ENCODE measurements at regions not wholly inside any gene's neighbourhood (a gene's known extent, or its start where the extent isn't known, plus 50 kb on each side); places are given as distances from the start of the nearest gene placed in this dataset.

DNA sequence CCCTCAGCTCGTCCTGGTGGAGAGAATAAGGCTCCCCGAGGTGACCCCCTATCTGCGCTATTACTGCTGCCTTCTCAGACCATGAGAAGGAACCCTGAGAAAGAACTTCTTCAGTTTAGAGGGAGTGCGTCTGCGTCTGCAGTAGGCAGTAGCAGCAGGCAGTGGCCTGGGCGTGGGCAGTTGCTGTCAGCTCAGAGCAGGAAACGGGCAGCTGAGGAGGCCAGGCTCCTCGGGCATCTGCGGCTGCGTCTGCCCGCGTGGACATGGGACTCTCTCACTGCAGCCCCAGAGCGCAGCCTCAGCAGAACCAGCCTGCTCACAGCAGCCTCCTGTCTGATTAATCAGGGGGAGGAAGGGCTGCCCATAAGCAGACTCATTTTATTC, 49.8 kb upstream of the FCN1 start:
- DNase-seq = no peak

DNA sequence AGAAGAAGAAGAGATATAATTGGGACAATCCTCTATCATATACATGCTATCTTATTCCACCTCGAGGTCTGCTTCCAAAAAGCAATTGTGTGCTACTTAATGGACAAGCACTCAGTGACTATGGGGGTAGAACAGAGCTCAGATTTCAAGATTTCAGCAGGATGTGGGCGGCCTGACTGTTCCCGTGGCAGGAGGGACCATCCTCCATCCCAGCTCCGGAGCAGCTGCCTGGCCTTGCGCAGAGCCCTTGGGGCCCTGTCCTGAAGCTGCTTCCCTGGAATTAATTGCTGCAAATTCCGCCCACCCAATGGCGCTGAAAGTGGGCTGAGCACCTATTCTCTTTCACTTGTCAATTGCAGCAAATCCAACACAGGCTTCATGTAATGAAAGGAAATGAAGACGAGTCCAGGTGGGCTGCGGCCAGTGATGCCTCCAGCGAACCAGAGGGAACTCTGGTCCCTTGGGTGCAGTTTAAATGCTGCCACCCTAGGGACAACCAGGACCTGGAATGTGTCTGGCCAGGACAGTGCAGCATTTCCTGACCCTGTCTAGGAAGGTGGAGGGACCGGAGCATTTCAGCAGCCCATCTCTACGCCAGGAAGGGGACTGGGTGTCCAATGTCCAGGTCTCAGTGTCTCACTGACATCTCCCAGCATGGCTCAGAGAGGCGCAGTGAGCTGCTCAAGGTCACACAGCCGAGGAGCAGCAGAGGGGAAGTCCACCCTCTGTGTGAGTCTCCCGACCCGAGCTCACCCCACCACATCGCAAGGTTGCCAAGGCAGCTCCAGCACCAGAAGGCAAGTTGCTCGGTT, 50.5 kb upstream of the FCN1 start:
- DNase-seq = no peak

DNA sequence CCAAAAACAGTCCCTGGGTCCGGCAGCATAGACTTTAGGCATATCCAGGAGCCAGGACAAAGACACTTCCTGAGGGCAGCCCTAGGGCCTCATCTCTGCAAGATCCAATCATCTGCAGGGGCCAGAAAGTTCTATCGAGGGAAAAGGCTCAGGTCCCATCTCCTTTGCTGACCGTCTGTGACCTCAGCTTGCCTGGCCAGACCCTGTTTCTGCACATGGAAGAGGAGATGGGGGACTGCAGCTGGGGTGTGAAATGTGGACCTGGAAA, 51.0 kb upstream of the FCN1 start:
- DNase-seq = no peak

DNA sequence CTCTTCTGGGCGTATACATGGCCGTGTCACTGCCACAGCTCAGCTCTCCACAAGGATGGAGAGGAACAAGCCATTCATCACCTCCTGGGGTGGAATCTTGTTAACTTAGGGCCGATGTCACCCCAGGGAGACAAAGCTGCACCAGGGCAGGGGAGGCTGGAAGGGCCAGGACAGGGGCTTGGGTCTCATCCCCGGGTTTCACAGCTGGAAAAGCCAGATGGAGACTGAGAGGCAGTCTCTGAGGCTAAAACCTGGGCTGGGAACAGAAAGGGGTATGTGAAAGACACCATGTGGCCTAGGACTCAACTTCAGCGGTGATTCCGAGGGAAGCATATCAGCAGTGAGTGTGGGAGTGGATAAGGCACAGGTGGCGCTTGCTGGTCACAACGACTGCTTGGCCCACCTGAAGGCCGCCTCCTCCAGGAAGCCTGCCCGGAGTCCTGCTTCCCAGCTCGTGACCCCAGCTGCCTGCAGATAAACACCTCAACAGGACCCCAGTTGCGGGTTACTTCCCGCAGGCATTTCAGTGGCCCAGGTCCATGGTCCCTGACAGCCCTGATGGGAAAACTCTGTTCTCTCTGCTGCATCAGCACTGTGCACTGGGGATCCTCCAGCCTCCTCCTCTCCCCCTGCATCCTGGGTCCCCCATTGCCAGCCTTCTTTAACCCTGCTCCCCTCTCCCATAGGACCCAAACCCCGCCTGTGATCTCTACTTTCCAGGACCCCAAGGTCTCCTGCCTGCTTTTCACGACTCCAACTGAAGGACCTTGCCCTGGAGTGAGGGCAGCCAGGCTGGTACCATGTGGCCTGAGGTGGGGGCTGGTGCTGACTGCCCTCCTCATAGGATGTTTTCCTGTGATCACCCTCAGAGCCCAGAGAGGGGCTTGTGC, 51.7 kb upstream of the FCN1 start:
- DNase-seq = no peak

DNA sequence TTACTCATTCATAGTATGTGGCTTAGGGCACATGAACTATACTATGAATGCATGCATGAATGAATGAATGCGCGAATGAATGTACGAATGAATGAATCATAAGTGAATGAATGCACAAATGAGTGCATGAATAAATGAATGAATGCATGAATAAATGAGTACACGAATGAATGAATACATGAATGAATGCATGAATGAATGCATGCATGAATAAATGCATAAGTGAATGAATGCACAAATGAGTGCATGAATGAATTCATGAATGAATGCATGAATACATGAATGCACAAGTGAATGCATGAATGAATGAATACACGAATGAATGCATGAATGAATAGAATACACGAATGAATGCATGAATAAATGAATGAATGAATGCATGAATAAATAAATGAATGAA, 52.5 kb upstream of the FCN1 start:
- DNase-seq = no peak

DNA sequence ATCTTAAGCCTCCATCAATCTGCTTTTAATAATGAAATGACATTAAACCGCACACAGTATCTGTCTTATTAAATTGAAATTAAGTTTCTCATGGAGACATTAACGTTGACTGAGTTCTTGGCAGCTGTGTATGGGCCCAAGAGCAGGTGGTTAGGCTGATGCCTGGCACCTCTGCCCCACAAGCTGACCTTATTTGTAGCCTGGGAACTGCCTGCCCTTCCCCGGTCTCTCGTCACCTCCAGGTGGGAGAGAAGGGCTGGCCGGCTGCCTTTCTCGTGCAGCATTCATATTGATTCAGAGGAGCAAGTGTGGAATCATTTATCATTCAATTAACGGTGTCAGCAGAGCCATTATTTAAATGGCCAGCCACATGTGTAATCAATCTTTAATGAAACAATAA, 53.0 kb upstream of the FCN1 start:
- DNase-seq = no peak

DNA sequence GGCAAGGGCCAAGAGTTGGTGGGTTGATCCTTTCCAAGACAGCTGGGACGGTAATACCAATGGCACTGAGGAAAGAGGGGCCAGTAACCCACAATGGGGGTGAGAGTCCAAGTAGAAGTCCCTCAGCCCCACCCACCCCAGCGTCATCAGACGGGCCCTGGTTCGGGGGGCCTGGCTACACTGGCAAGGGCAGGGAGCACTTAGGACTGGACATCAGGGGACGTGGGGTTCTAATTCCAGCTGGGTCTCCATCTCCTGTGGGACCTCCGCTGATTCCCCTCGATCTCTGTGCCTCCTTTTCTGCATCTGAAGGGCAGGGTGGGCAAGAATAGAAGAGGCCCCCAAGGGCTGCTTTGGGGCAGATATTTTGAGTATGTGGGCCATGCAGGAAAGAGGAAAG, 53.5 kb upstream of the FCN1 start:
- no peak for DNase-seq

DNA sequence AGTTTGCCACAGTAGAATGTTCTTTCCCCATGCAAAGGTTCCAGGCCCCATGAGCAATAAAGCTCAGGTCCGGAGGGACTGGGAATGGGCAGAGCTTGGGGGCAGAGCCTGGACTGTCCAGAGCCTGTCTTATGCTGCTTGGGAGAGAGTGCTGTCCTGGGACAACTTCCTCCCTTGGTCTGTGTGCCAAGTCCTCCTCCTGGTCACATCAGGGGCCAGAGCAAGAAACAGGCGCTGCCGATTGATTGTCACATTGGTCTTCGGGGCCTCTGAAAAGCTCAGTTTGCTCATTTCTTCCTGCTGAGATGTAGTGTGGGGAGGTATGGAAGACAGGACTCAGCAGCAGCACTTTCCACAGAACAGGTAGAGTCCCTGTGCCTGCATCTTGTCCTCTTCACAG, 54.0 kb upstream of the FCN1 start:
- DNase-seq = no peak

DNA sequence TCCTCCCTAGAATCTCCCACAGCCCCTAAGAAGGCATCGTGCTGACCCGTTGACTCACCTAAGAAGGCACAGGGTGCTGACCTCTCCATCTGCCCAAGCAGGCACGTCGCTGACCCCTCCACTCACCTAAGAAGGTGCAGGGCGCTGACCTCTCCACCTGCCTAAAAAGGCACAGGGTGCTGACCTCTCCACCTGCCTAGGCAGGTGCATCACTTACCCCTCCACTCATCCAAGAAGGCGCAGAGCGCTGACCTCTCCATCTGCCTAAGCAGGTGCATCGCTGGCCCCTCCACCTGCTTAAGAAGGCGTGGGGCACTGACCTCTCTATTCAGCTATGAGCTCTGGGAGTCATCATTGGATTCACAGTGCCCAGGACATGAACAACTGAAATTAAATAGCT, 54.4 kb upstream of the FCN1 start:
- no peak for DNase-seq

DNA sequence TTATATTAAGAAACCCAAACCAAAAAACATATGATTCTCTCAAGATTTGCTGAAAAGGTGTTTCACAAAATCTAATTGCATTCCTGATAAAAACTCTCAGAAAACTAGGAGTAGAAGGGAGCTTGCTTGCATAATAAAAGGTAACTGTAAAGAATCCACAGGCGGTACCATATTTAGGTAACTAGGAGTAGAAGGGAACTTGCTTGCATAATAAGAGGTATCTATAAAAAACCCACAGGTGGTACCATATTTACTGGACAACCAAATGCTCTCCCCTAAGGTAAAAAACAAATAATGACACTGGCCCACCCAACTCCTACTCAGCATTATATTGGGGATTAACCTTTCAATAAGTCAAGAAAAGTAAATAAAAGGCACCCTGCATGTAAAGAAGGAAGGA, 57.5 kb upstream of the FCN1 start:
- DNase-seq = no peak

DNA sequence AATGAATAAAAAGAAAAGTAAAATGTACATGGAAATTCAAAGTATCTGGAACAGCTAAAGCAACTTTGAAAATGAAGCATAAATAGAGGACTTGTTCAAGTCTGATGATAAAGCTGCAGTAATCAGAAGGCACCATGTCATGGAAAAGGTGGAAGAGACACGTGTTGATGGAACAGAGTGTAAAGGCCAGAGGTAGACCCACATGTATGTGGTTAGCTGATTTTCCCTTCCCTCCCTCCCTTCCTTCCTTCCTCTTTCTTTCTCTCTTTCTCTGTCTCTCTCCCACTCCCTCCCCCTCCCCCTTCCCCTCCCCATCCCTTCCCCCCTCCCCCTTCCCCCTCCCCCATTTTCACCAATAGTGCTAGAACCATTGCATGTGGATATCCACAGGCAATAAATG, 58.7 kb upstream of the FCN1 start:
- no peak for DNase-seq

DNA sequence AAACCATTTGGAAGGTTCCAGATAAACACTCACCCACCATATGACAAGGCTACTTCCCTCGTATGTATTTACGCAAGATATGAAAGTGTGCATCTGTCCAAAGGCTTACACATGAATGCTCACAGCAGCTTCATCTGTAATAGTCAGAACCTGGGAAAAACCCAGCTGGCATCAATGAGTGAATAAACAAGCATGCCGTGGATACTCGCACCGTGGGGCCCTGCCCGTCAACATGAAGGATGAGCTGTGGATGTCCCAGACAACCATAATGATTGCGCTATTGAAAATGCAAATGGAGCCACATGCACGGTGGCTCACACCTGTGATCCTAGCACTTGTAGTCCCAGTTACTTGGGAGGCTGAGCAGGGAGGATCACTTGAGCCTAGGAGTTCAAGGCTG, 60.6 kb upstream of the FCN1 start:
- DNase-seq = no peak

DNA sequence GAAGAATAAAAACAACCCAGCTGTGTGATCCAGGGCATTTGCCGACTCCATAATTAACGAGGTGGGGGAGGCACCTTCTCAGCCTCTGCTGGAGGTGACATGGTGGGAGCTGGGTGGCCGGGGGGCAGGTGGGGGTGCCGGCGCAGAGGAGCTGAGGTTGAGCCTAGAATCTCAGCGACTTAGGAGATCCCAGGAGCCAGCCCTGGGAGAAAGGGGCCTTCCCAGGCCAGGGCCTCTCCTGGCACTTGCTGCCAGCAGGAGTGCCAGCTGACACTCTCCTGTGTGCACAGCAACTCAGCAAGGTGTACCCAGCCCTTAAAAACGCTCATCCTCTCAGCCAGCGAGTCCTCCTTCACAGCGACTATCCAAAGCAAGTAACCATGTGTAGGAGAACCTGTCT, 62.8 kb upstream of the FCN1 start:
- no peak for DNase-seq

DNA sequence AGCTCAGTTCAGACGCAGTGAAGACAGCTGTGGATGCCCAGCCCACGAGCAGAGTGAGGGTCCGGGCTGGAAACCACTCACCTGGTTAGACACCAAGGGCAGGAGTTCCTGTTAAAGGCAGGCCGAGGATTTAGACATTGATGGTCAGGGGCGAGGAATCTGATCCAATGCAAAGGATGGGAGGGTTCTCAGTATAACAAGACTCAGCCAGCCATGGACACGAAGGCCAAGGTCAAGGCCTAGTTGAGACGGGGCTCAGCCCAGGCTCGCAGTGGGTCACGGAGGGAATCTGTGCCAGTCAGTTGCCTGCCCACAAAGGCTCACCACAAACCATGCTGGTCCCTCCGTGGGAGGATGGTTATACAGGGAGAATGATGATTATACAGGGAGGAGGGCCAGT, 63.3 kb upstream of the FCN1 start:
- no peak for DNase-seq

DNA sequence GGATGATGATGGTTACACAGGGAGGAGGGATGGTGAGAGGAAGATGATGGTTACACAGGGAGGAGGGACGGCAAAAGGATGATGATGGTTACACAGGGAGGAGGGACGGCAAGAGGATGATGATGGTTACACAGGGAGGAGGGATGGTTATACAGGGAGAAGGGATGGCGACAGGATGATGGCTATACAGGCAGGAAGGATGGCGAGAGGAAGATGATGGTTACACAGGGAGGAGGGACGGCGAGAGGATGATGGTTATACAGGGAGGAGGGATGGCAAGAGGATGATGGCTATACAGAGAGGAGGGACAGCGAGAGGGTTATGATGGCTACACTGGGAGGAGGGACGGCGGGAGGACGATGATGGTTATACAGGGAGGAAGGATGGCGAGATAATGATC, 64.1 kb upstream of the FCN1 start:
- no peak for DNase-seq

DNA sequence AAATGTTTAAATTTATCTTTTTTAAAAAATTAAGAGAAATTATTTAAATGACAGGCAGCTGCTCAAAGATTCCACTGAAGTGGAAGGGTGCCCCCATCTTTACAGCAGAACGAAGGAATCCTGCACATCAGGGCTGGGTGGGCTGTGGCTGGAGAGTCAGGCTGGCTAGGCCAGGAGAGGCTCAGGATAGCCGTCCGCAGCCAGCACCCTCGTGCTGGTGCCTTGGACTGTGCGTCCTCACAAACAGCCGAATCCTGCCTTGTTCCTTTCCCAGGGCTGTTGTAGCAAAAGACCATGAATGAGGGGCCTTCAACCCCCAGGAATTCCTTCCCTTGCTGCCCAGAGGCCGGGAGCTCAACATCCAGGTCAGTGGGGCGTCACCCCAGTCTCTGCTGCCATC, 64.6 kb upstream of the FCN1 start:
- DNase-seq = no peak

DNA sequence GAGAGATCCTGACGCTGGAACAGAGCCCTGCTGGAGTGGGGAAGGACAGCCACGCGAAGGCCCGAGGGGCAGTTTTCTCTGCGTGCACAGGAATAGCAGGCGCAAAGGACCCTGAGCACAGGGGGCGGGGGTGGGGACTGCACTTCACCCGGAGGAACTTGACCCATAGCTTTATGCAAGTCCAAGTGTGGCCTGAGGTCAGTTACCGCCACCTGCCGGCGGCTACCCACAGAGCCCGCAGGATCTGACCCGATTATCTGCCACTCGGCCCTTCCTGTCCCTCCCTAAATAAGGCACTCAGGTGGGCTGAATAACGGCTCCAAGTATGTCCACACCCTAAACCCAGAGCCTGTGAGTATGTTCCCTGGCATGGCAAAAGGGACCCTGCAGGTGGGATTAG, 65.4 kb upstream of the FCN1 start:
- no peak for DNase-seq

DNA sequence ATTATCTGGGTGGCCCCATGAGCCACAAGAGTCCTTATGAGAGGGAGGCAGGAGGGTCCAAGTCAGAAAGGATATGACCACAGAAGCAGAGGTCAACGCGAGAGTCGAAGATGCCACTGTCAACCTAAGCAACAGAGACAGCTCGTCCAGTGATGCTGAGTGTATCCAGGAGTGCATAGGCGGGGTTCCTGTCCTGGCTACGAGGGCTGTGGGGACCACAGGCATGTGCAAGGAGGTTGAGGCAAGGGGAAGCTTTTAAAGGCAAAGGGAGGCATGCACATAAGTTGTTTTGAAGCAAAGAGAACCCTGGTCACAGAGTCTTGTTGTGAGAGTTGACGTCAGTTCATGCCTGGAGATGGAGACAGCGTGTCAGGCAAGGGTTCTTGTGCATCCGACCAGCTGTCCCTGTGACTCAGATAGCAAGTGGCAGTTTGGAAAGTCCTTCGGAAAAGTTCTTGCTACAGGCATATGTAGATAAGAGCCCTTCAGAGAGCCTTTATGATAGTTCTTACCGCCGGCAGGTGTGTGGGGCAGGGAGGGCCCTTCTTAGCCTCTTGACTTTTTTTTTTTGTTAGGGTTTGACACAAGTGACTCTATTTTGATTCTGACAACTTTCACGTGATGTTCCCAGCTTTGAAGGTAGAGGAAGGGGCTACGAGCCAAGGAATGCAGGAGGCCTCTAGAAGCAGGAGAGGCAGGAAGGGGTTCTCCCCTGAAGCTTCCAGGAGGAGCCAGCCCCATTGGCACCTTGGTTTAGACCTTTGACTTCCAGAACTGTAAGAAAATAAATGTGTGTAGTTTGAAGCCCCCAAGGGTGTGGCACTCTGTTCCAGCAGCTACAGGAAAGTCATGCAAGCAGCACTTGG, 66.0 kb upstream of the FCN1 start:
- DNase-seq = no peak

DNA sequence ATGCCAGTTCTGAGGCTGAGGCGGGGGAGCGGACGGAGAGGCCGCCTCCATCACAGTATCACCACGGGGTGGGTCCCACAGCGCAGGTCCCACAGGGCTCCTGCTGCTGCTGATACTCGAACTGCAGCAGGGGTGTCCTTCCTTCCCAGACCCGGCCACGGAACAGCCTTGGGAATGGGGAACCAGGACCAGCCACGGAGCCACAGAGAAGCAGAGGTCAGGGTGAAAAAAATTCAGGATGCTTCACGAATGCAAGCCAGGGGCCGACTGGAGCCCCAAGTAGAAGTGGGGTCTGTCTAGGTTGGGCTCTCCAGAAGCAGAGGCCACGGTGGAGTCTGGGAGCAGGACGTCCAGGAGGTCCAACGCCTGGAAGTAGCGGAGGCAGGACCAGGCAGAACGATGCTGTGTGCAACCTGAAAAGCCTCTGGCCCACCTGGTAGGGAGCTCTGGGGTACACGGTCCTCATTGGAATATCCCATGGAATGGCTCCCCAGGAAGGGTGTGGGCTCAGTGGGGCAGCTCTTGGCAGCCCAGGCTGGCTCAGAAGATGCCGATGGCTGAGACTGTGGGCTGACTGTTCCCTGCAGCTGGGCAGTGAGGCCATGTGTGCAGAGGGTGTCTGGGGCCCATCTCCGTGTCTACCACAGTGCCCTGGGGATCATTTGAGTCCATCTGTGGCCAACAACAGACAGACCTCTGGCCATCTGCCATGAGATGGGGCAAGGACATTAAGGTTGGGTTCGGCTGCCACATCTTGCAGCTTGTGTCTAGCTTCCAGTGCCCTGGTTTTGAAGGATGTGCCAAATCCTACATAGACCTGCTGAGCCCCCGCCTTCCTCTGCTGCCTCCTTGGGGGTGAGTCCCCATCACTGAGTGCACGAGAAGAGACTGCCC, 66.9 kb upstream of the FCN1 start:
- no peak for DNase-seq

DNA sequence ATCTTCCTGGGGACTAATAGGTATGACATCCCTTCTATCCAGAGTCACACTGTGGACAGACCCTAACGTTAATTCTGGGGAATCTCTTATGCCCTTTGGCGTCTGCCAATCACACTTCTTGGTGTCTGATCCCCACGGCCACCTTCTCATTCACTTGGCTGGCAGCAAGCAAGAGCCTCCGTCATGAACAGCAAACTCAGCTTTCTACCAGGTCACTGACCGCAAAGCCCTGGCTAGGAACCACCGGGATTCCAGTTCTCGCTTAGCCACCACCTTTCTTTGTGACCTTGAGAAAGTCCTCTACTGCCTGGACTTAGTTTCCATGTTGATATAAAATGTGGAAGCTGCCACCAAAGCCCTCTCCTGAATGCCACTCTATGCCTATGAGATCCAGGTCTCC, 67.7 kb upstream of the FCN1 start:
- DNase-seq = no peak

DNA sequence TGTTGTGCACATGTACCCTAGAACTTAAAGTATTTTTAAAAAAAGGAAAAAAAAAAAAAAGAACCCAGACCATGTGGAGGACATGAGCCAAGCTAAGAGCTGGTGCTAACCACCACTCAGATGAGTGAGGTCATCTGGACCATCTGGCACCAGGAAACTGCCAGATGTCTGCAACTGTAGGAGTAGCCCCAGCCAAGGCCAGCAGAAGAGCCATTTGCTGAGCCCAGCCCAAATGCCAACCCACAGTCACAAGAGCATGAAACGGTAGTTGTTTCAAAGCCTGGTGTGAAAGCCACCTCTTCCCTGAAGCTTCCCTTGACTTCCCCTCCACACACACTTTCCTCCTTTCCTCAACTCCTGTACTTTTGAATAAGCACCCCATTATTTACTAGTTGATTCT, 69.2 kb upstream of the FCN1 start:
- no peak for DNase-seq

DNA sequence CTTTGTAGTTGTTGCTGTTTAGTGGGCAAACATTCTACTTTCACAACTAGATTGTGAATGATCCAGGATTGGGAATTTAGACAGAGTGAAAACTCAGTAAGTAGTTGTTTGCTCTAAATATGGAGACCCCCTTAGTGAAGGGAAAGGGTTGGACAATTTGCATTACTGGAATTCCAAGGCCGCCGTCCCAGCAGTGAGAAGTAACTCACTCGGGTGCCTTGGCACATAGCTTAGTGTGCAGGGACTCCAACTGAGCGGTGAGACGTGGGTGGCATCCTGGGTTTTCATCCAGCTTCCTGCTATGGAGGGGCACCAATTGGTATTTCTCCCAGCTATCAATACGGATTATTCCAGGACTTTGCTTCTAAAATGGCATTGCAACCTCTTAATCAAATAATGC, 69.7 kb upstream of the FCN1 start:
- DNase-seq = no peak
